Uterus (tissue), 3 donors: ENCODE measurements at regions not wholly inside any gene's neighbourhood (a gene's known extent, or its start where the extent isn't known, plus 50 kb on each side); places are given as distances from the start of the nearest gene placed in this dataset.

Experiments used
- DNase-seq, 2 donors: peaks; one replicate each; pipeline ENCODE4 v3.0.0-alpha.2; 2019 to 2020
- H3K27ac ChIP-seq, 2 donors: fragments of 200-600 bp; sonication (generic); 1 replicate in 1 of 2; 2 replicates in 1 of 2; pipeline ENCODE4 v1.5.1; 2016 to 2018
- H3K27me3 ChIP-seq, 2 donors: fragments of 200-600 bp; sonication (generic); one replicate each; pipeline ENCODE4 v1.5.1; 2018 to 2019; ENCODE audit warnings: control low read depth in 1 of 2
- H3K36me3 ChIP-seq, 2 donors: fragments of 200-600 bp; sonication (generic); one replicate each; pipeline ENCODE4 v1.5.1; 2019; ENCODE audit warnings: control low read depth in 1 of 2
- H3K4me1 ChIP-seq, 2 donors: fragments of 200-600 bp; sonication (generic); one replicate each; pipeline ENCODE4 v1.5.1; 2018 to 2019; ENCODE audit warnings: control low read depth in 1 of 2
- H3K4me3 ChIP-seq, 2 donors: fragments of 200-600 bp; sonication (generic); 1 replicate in 1 of 2; 2 replicates in 1 of 2; pipeline ENCODE4 v1.5.1; 2018 to 2019; ENCODE audit warnings: mild to moderate bottlenecking in 1 of 2
- H3K9me3 ChIP-seq, 2 donors: fragments of 200-600 bp; sonication (generic); one replicate each; pipeline ENCODE4 v1.5.1; 2019; ENCODE audit warnings: control low read depth in 1 of 2
- POLR2A ChIP-seq, 2 donors: fragments of 450-650 bp; IDR thresholded peaks; one replicate each; pipeline ENCODE4 v1.6.1; 2016; ENCODE audit warnings: antibody characterized with exemption in 2 of 2, mild to moderate bottlenecking in 1 of 2, moderate library complexity in 1 of 2
- intact Hi-C: fragments of 100-400 bp; cut with DNase I; formaldehyde crosslinking; loops from one replicate; pipeline ENCODE4 v1.15.1; 2023; ENCODE audit warnings: low total_unique reads
- TF ChIP-seq, protein P1 (sequence below), 4 experiments: fragments of 200-600 bp in 2 of 4; fragments of 450-650 bp in 2 of 4; sonication (generic) in 2 of 4; IDR thresholded peaks; one replicate each; pipeline ENCODE4 v1.5.1; 2016 to 2019; ENCODE audit warnings: antibody characterized with exemption in 4 of 4, mild to moderate bottlenecking in 2 of 4, moderate library complexity in 1 of 4
- donor health status: DM: yes; HTN: yes; CAD: no.

DNA sequence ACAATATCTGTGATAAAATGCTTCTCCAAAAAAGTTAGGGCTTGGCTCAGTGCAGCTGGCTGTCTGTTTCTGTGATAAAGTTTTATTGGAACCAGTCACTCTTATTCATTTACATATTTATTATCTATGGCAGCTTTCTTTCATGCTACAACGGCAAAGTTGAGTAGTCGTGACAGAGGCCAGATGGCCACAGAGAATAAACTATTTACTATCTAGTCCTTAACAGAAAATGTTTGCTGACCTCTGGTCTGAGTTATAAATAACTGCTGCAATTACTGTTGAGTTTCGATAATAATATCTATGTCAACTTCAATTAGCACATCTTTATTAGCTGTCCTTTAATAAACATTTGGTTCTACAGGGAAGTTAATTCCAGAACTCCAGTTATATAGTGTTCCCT is 180.2 kb upstream of the RUNX1 start:
- Histone ChIP-seq H3K4me3 (no peak overlapping the region), H3K4me1 (no peaks in the 10 kb centered on the region), H3K36me3 (no peaks in the 10 kb centered on the region), H3K9me3 (no peaks in the 10 kb centered on the region), H3K27me3 (no peaks in the 10 kb centered on the region), H3K27ac (no peak overlapping the region)
- no peak for DNase-seq
- TF ChIP-seq, protein P1, sequence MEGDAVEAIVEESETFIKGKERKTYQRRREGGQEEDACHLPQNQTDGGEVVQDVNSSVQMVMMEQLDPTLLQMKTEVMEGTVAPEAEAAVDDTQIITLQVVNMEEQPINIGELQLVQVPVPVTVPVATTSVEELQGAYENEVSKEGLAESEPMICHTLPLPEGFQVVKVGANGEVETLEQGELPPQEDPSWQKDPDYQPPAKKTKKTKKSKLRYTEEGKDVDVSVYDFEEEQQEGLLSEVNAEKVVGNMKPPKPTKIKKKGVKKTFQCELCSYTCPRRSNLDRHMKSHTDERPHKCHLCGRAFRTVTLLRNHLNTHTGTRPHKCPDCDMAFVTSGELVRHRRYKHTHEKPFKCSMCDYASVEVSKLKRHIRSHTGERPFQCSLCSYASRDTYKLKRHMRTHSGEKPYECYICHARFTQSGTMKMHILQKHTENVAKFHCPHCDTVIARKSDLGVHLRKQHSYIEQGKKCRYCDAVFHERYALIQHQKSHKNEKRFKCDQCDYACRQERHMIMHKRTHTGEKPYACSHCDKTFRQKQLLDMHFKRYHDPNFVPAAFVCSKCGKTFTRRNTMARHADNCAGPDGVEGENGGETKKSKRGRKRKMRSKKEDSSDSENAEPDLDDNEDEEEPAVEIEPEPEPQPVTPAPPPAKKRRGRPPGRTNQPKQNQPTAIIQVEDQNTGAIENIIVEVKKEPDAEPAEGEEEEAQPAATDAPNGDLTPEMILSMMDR (IDR thresholded peaks at IDR 0.05): no peak
- intact Hi-C loops: no loop called here

DNA sequence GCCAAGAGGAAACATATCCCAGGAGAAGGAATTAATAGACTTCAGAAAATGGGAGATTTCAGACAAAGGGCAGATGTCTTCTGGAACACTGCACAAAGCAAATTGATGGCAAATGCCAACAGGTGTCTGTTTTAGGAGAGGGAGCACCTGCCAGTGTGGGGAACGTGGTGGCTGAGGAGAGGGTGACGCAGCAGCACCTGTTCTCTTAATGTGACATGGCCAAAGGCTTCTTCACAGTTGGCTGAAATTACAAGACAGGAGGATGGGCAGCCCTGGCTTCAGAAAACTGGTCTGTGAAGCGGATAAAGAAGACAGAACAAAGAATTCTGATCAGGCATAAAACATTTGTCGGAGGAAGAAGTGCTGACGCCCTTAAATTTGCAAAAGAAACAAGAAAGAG is 178.7 kb upstream of the RUNX1 start:
- TF ChIP-seq, protein P1 (IDR thresholded peaks at IDR 0.05): no peak
- TF ChIP-seq POLR2A (IDR thresholded peaks at IDR 0.05): no peak
- intact Hi-C loops: no loop called here
- Histone ChIP-seq H3K4me1 (no peaks in the 10 kb centered on the region), H3K27ac (no peak overlapping the region), H3K9me3 (no peaks in the 10 kb centered on the region), H3K36me3 (no peaks in the 10 kb centered on the region), H3K27me3 (no peaks in the 10 kb centered on the region), H3K4me3 (no peak overlapping the region)
- DNase-seq: no peak

DNA sequence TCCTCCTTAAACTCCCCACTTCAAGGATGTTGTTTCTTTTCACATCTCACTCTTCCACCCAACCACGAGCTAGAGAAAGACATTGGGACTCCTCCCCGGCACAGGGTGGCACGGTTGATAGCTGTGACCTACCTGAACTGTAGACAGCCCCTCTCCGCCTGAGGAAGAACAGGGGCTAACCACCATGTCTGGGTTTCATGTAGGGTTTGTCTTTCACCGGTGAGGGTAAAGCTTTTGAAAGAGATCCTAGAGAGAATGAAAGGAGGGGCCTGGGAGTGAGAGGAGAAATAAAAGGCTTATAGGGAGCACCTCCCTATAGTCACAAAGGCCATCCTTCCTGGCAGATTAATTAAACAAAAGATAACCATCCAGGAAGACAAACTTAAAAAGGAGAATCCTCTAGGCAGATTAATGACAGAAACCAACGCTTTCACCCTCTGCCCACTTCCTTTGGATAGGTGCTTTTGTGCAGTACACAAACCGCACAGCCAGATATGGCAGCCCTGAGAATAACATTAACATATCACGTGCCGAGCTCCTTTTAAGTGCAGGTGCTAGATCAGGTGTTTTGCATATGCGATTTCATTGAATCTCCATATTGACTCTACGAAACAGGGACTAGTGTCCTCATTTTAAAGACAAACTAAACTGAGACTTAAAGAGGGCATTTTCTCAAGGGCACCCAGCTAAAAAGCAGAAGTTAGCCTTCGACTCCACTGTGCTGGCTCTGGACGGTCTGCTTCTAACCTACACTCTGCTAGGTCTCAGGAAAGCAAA is 178.1 kb upstream of the RUNX1 start:
- no peak for TF ChIP-seq POLR2A (IDR thresholded peaks at IDR 0.05)
- TF ChIP-seq, protein P1 (IDR thresholded peaks at IDR 0.05): no peak
- Histone ChIP-seq H3K4me1 (no peaks in the 10 kb centered on the region), H3K27ac (no peak overlapping the region), H3K4me3 (no peak overlapping the region), H3K27me3 (no peaks in the 10 kb centered on the region), H3K9me3 (no peaks in the 10 kb centered on the region), H3K36me3 (no peaks in the 10 kb centered on the region)
- no peak for DNase-seq
- intact Hi-C loops: no loop called here

DNA sequence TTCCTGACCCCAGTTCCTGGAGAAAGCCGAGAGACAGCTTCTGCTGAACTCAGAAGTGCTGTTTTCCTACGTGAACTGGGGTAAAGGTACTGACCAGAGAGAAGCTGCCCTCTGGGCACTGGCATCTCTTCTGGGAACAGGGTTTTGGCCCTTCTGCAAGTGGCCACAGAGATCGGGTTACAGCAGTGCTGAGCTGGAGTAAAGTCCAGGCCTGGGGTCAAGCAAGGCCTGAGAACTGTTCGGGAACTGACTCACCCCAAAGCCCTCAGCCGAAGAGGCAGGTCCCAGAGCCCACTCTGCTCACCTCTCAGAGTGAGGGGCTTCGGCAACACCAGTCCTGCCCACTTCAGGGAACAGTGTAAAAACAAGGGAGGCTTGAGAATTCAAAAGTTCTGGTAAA is 177.2 kb upstream of the RUNX1 start:
- TF ChIP-seq POLR2A (IDR thresholded peaks at IDR 0.05): no peak
- TF ChIP-seq, protein P1 (IDR thresholded peaks at IDR 0.05): no peak
- no peaks in the 10 kb centered on the region for H3K27me3 ChIP-seq
- no peak overlapping the region for H3K27ac ChIP-seq
- H3K4me1 ChIP-seq: no peaks in the 10 kb centered on the region
- H3K36me3 ChIP-seq: no peaks in the 10 kb centered on the region
- H3K9me3 ChIP-seq: no peaks in the 10 kb centered on the region
- intact Hi-C loops: no loop called here
- DNase-seq: no peak
- H3K4me3 ChIP-seq: no peak overlapping the region

DNA sequence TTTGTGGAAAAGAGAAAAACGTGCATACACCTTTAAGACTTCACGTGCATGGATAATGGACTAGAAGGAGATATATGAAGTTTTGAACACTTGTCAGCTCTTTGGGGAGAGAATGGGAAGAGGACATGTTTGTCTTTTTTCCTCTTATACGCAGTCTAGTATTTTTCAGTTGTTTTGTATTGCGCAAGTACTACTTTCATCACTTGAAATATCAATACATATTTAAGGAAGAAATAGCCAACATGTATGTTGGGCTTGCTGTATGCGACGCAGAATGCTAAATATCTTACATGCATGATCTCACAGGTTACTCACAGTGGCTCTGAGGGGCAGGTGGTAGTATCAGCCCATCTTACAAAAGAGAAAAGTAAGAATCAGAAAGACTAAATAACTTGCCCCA is 176.5 kb upstream of the RUNX1 start:
- Histone ChIP-seq H3K27ac (no peak overlapping the region), H3K4me3 (no peak overlapping the region), H3K27me3 (no peaks in the 10 kb centered on the region), H3K4me1 (no peaks in the 10 kb centered on the region), H3K9me3 (no peaks in the 10 kb centered on the region), H3K36me3 (no peaks in the 10 kb centered on the region)
- intact Hi-C loops: no loop called here
- DNase-seq: no peak
- TF ChIP-seq POLR2A (IDR thresholded peaks at IDR 0.05): no peak
- TF ChIP-seq, protein P1 (IDR thresholded peaks at IDR 0.05): no peak
